HepG2 (cell line): ENCODE measurements at regions not wholly inside any gene's neighbourhood (a gene's known extent, or its start where the extent isn't known, plus 50 kb on each side); places are given as distances from the start of the nearest gene placed in this dataset.

Experiments used
- ATAC-seq: fragments of 200-7000 bp; cut with Tn5 transposase; 3 replicates; pipeline ENCODE4 v1.9.1; 2020; ENCODE audit warnings: mild to moderate bottlenecking, moderate library complexity
- BruUV-seq: library from RNA; stranded (reverse); fragments of 400-500 nt; replicated peaks from 2 replicates; lab custom pipeline; 2021; lab: Mats Ljungman, UMichigan
- CTCF ChIA-PET: fragments of 300-600 bp; formaldehyde crosslinking; extraction: SDS; loops from one replicate; lab custom pipeline; 2021; ENCODE audit warnings: low total read pairs, inconsistent platforms, low intra/inter-chr PET ratio; lab: Yijun Ruan, JAX
- POLR2A ChIA-PET: fragments of 350-600 bp; sonication (Branson Sonifier 250); formaldehyde crosslinking; loops from one replicate; lab custom pipeline; 2020; ENCODE audit warnings: antibody characterized with exemption, inconsistent platforms; lab: Yijun Ruan, JAX
- DNase-seq: peaks from one replicate; pipeline ENCODE4 v3.0.0-alpha.2; 2015; ENCODE audit warnings: low spot score
- FAIRE-seq: peaks from 3 replicates; lab custom pipeline; 2011; peaks lifted over from hg19 to GRCh38; lab: Jason Lieb, UNC
- H2AFZ ChIP-seq: one replicate; pipeline ENCODE4 v1.6.1; 2011; ENCODE audit warnings: low read length, inconsistent platforms
- H3K27ac ChIP-seq: fragments of 300-600 bp; 3 replicates; pipeline ENCODE4 v1.8.0; 2011; ENCODE audit warnings: mixed run types, mild to moderate bottlenecking, mixed read lengths, low read length, inconsistent platforms; ENCODE audit not compliant: insufficient read depth; ENCODE audit errors: extremely low read length
- H3K27me3 ChIP-seq, 2 experiments: fragments of 200-600 bp in 1 of 2; 2 replicates in 1 of 2; 3 replicates in 1 of 2; pipeline versions ENCODE4 v1.6.0 to v1.8.0; 2011; ENCODE audit warnings: low read length in 2 of 2, mild to moderate bottlenecking in 2 of 2, moderate library complexity in 2 of 2, inconsistent platforms in 1 of 2; ENCODE audit not compliant: insufficient read depth in 2 of 2, control insufficient read depth in 1 of 2
- H3K36me3 ChIP-seq, 2 experiments: fragments of 200-600 bp in 1 of 2; replicated peaks in 1 of 2; 2 replicates in 1 of 2; 3 replicates in 1 of 2; pipeline versions ENCODE4 v1.5.1 to v1.8.0; 2011; ENCODE audit warnings: low read length in 2 of 2, inconsistent platforms in 1 of 2; ENCODE audit not compliant: insufficient read depth in 2 of 2, control insufficient read depth in 1 of 2
- H3K4me1 ChIP-seq: 2 replicates; pipeline ENCODE4 v1.5.1; 2012; ENCODE audit warnings: low read length, inconsistent platforms; ENCODE audit not compliant: insufficient read depth
- H3K4me2 ChIP-seq: 2 replicates; pipeline ENCODE4 v1.6.0; 2011; ENCODE audit warnings: low read depth, low read length, inconsistent platforms
- H3K4me3 ChIP-seq, 3 experiments: fragments of 200-600 bp in 1 of 3; sonication (generic), shearing (Covaris generic) in 1 of 3; replicated peaks in 1 of 3; 2 replicates each; pipeline ENCODE4 v1.5.1; 2011 to 2016; ENCODE audit warnings: low read length in 3 of 3, inconsistent platforms in 2 of 3, low read depth in 2 of 3, mild to moderate bottlenecking in 2 of 3, control low read depth in 1 of 3, mixed read lengths in 1 of 3; ENCODE audit not compliant: insufficient read depth in 1 of 3
- H3K79me2 ChIP-seq: one replicate; pipeline ENCODE4 v1.6.1; 2011; ENCODE audit warnings: low read length, inconsistent platforms; ENCODE audit not compliant: insufficient read depth
- H3K9ac ChIP-seq: 2 replicates; pipeline ENCODE4 v1.6.0; 2011; ENCODE audit warnings: mild to moderate bottlenecking, low read depth, low read length, inconsistent platforms; ENCODE audit not compliant: insufficient read depth
- H3K9me3 ChIP-seq: 2 replicates; pipeline ENCODE4 v1.5.1; 2012; ENCODE audit warnings: mild to moderate bottlenecking, low read length
- H4K20me1 ChIP-seq: 2 replicates; pipeline ENCODE4 v1.6.0; 2011; ENCODE audit warnings: inconsistent platforms, mild to moderate bottlenecking, low read length, moderate library complexity; ENCODE audit not compliant: insufficient read depth
- ETV5 ChIP-seq: IDR thresholded peaks from 2 replicates; pipeline ENCODE4 v1.6.1; 2018; ENCODE audit warnings: missing biosample characterization, missing genetic modification reagents, inconsistent platforms, borderline replicate concordance
- GATA4 ChIP-seq: sonication (generic); IDR thresholded peaks from 2 replicates; pipeline ENCODE4 v1.6.1; 2016; ENCODE audit warnings: antibody characterized with exemption, low read depth, borderline replicate concordance
- RBM22 ChIP-seq: fragments of 200-400 bp; formaldehyde crosslinking; optimal IDR thresholded peaks from 2 replicates; pipeline ENCODE3; 2017; ENCODE audit warnings: mild to moderate bottlenecking, low read length, moderate library complexity
- RXRA ChIP-seq: sonication (generic); formaldehyde crosslinking; IDR thresholded peaks from 2 replicates; pipeline ENCODE4 v1.5.1; 2020; ENCODE audit warnings: missing genetic modification reagents
- SAFB2 ChIP-seq: sonication (generic); formaldehyde crosslinking; IDR thresholded peaks from 2 replicates; pipeline ENCODE4 v1.5.1; 2020; ENCODE audit warnings: missing genetic modification reagents, low read depth, mild to moderate bottlenecking, borderline replicate concordance
- SETDB1 ChIP-seq: sonication (generic); formaldehyde crosslinking; IDR thresholded peaks from 2 replicates; pipeline ENCODE4 v1.5.1; 2020; ENCODE audit warnings: missing genetic modification reagents, mild to moderate bottlenecking, borderline replicate concordance
- TBL1XR1 ChIP-seq: fragments of 150-350 bp; IDR thresholded peaks from 2 replicates; pipeline ENCODE4 v1.6.1; 2014; ENCODE audit warnings: borderline replicate concordance, low read length; ENCODE audit not compliant: partially characterized antibody
- TOE1 ChIP-seq: sonication (generic); formaldehyde crosslinking; IDR thresholded peaks from 2 replicates; pipeline ENCODE4 v1.4.0; 2020; ENCODE audit warnings: mild to moderate bottlenecking, missing genetic modification reagents
- U2AF1 ChIP-seq: fragments of 200-400 bp; formaldehyde crosslinking; optimal IDR thresholded peaks from 2 replicates; pipeline ENCODE3; 2017; ENCODE audit warnings: mild to moderate bottlenecking, low read depth, low read length
- ZFAT ChIP-seq: sonication (generic); formaldehyde crosslinking; conservative IDR thresholded peaks from 2 replicates; pipeline ENCODE4 v1.8.1; 2023; ENCODE audit warnings: missing genetic modification reagents, inconsistent platforms
- ZNF333 ChIP-seq: sonication (generic); formaldehyde crosslinking; IDR thresholded peaks from 2 replicates; pipeline ENCODE4 v1.4.0; 2020; ENCODE audit warnings: mild to moderate bottlenecking, missing genetic modification reagents, borderline replicate concordance
- WGBS: methylation state at CpG from one replicate; pipeline ENCODE4 v1.1.6; 2017; ENCODE audit warnings: low lambda C conversion rate; 5-methylcytosine and 5-hydroxymethylcytosine counted together
- in situ Hi-C: cut with HindIII; loops from 2 replicates; pipeline ENCODE4 v1.10.0; 2017; ENCODE audit warnings: low pct_unique_long_range_greater_than_20kb; ENCODE audit not compliant: extremely low pct_ligation_motif_present
- intact Hi-C: fragments of 100-400 bp; cut with micrococcal nuclease; formaldehyde crosslinking; loops from one replicate; pipeline ENCODE4 v1.10.0; 2022; ENCODE audit not compliant: unreplicated experiment
- TF ChIP-seq, protein P1 (sequence below): sonication (generic); formaldehyde crosslinking; IDR thresholded peaks from 2 replicates; pipeline ENCODE4 v1.4.0; 2020; ENCODE audit warnings: mild to moderate bottlenecking, missing genetic modification reagents

DNA sequence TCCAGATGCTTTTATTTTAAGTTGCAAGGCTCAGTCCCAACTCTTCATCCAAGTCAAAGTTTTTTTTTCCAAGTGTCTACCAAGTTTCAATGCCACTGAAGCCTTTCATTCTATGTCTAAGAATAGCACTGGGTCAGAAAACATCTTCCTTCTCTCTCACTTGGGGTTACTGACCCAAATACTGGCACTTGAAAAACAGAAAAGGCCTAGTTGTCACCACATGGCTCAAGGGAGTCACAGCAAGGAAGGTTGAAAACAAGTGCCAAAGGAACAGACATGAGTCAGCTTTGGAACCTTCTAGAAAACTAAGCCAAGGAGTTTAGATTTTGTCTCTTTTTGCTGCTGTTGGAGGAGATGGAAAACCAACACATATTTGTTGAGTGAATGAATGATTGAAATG, 146.5 kb downstream of the COPS8 start:
- Histone ChIP-seq H3K36me3 (no peaks in the 10 kb centered on the region), H3K9ac (no peak overlapping the region), H3K79me2 (no peaks in the 10 kb centered on the region), H2AFZ (no peak overlapping the region), H3K27me3 (peaks cover 0 to 26% of the 10 kb centered on the region in 2 experiments; a peak in 2 of 5 replicates)
- no peak for ATAC-seq
- POLR2A ChIA-PET: no interaction called here
- DNase-seq: no peak
- TF ChIP-seq TBL1XR1 (no peak), TOE1 (CRISPR knock-in tag) (no peak), GATA4 (no peak), RBM22 (no peak), ZNF333 (CRISPR knock-in tag) (no peak), U2AF1 (no peak), SETDB1 (no peak)
- TF ChIP-seq, all 625 proteins: peak for 0
- FAIRE-seq: no peak
- BruUV-seq: no TSS peak
- Histone ChIP-seq H4K20me1 (0 out of 2 replicates have a peak, but pooled peaks cover 2% of the 10 kb centered on the region), H3K9me3 (no peaks in the 10 kb centered on the region), H3K27ac (no peak overlapping the region), H3K4me1 (no peaks in the 10 kb centered on the region), H3K4me2 (no peak overlapping the region), H3K4me3 (no peak overlapping the region)
- CTCF ChIA-PET: no interaction called here
- intact Hi-C loops: no loop called here
- in situ Hi-C loops: no loop called here

DNA sequence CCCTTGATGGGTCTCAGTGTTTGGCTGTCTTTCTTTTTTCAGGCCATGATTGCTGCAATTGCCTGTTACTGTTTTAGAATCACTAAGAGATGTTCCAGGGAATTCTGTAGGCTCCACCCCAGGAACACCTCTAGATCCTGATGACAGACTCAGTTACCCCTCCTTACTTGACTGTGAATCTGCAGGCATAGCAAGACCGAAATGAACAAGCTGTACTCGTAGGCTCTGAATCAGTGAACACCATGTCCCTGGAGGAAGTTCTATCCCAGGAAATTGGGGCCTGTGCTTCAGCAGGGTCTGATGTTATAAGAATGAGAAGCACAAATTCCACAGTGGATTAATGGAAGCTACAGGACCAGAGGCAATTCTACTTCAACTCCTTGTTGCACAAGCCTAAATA, 148.6 kb downstream of the COPS8 start:
- intact Hi-C loops (no loop called here), in situ Hi-C loops (no loop called here)
- ChIA-PET POLR2A (no interaction called here), CTCF (no interaction called here)
- H3K27me3 ChIP-seq: peaks cover 0 to 16% of the 10 kb centered on the region in 2 experiments; a peak in 2 of 5 replicates
- ATAC-seq (no peak), FAIRE-seq (no peak), DNase-seq (no peak)
- no peak overlapping the region for H3K4me2 ChIP-seq
- H3K4me1 ChIP-seq: no peaks in the 10 kb centered on the region
- no peak overlapping the region for H3K4me3 ChIP-seq
- 7% methylated on average over 2 of the region's 2 CpGs for WGBS
- no peaks in the 10 kb centered on the region for H3K36me3 ChIP-seq
- H3K9me3 ChIP-seq: no peaks in the 10 kb centered on the region
- TF ChIP-seq, protein P1, sequence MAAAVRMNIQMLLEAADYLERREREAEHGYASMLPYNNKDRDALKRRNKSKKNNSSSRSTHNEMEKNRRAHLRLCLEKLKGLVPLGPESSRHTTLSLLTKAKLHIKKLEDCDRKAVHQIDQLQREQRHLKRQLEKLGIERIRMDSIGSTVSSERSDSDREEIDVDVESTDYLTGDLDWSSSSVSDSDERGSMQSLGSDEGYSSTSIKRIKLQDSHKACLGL (CRISPR knock-in tag): no peak
- TF ChIP-seq RXRA (CRISPR knock-in tag) (no peak), SAFB2 (CRISPR knock-in tag) (no peak), ZFAT (CRISPR knock-in tag) (no peak), ETV5 (CRISPR knock-in tag) (no peak)
- no TSS peak for BruUV-seq
- H4K20me1 ChIP-seq: 0 out of 2 replicates have a peak, but pooled peaks cover 2% of the 10 kb centered on the region
- H3K27ac ChIP-seq: no peak overlapping the region
- no peak overlapping the region for H2AFZ ChIP-seq
- H3K79me2 ChIP-seq: no peaks in the 10 kb centered on the region
- no peak overlapping the region for H3K9ac ChIP-seq
